ENCODE measurements at regions not wholly inside any gene's neighbourhood (a gene's known extent, or its start where the extent isn't known, plus 50 kb on each side); places are given as distances from the start of the nearest gene placed in this dataset.
"Not testable (repeated sequence)": the region's sequence is repeated elsewhere in the genome, so short reads cannot be mapped to it uniquely, and the experiment has no call there.

- H3K27ac ChIP-seq (ENCODE audit: low read length); H3K9me3 ChIP-seq (ENCODE audit: control insufficient read depth, insufficient read depth, low read depth, low read length); BruUV-seq (replicated peaks); intact Hi-C loops (cut with micrococcal nuclease; ENCODE audit: unreplicated experiment); H3K4me3 ChIP-seq (ENCODE audit: low read depth in 2 of 2, low read length in 2 of 2); CTCF ChIA-PET; DNase-seq (ENCODE audit: low read depth, low spot score); in situ Hi-C loops (cut with HindIII; ENCODE audit: low pct_unique_long_range_greater_than_20kb, low sequenced_read_pairs); POLR2A ChIA-PET; ATAC-seq; H3K36me3 ChIP-seq (ENCODE audit: control insufficient read depth, insufficient read depth, low read length); H3K4me1 ChIP-seq (ENCODE audit: control insufficient read depth, insufficient read depth, low read length): not testable (repeated sequence)
- H3K27me3 ChIP-seq (ENCODE audit: control insufficient read depth, insufficient read depth, low read length): peaks cover 18% of the 10 kb centered on the region
Observed at GRCh38 chr6:109879081-109879480, 99.0 kb upstream of the GPR6 start.

- intact Hi-C loops (cut with micrococcal nuclease; ENCODE audit: unreplicated experiment): no loop called here
- CTCF ChIA-PET: no interaction called here
- no TSS peak for BruUV-seq (replicated peaks)
Observed at GRCh38 chr6:109879521-109879920, 98.6 kb upstream of the GPR6 start.

DNA sequence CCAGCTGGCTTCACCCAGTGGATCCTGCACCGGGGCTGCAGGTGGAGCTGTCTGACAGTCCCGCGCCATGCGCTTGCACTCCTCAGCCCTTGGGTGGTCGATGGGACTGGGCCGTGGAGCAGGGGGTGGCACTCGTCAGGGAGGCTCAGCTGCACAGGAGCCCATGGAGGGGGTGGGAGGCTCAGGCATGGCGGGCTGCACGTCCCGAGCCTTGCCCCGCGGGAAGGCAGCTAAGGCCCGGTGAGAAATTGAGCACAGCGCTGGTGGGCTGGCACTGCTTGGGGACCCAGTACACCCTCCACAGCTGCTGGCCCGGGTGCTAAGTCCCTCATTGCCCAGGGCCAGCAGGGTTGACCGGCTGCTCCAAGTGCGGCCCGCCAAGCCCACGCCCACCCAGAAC lies 97.0 kb upstream of the GPR6 start:
- H3K9me3 ChIP-seq (ENCODE audit: control insufficient read depth, insufficient read depth, low read depth, low read length); H3K4me3 ChIP-seq (ENCODE audit: low read depth in 2 of 2, low read length in 2 of 2); H3K4me1 ChIP-seq (ENCODE audit: control insufficient read depth, insufficient read depth, low read length); DNase-seq (ENCODE audit: low read depth, low spot score); H3K27ac ChIP-seq (ENCODE audit: low read length); BruUV-seq (replicated peaks); intact Hi-C loops (cut with micrococcal nuclease; ENCODE audit: unreplicated experiment); H3K36me3 ChIP-seq (ENCODE audit: control insufficient read depth, insufficient read depth, low read length); in situ Hi-C loops (cut with HindIII; ENCODE audit: low pct_unique_long_range_greater_than_20kb, low sequenced_read_pairs); ATAC-seq: not testable (repeated sequence)
- H3K27me3 ChIP-seq (ENCODE audit: control insufficient read depth, insufficient read depth, low read length): peaks cover 11% of the 10 kb centered on the region
- POLR2A ChIA-PET: interaction anchor here (0.6 kb wide), 1 partner anchor 222 kb away, joined by 3 read pairs; no protein-coding TSS in a partner anchor
- CTCF ChIA-PET: interaction anchor here (0.6 kb wide), 1 partner anchor 40 kb away, joined by 3 read pairs; no protein-coding TSS in a partner anchor

More at GRCh38 chr6:109879521-109879920, 98.6 kb upstream of the GPR6 start:
- Histone ChIP-seq H3K36me3 (ENCODE audit: control insufficient read depth, insufficient read depth, low read length) (no peaks in the 10 kb centered on the region), H3K27me3 (ENCODE audit: control insufficient read depth, insufficient read depth, low read length) (peaks cover 16% of the 10 kb centered on the region), H3K9me3 (ENCODE audit: control insufficient read depth, insufficient read depth, low read depth, low read length) (no peaks in the 10 kb centered on the region), H3K27ac (ENCODE audit: low read length) (no peak overlapping the region), H3K4me1 (ENCODE audit: control insufficient read depth, insufficient read depth, low read length) (no peaks in the 10 kb centered on the region), H3K4me3 (ENCODE audit: low read depth in 2 of 2, low read length in 2 of 2) (no peak overlapping the region)
- DNase-seq (ENCODE audit: low read depth, low spot score) (no peak), ATAC-seq (peak; percentile 42; the same call in 1 of the 2 replicates)
- in situ Hi-C loops (cut with HindIII; ENCODE audit: low pct_unique_long_range_greater_than_20kb, low sequenced_read_pairs): no loop called here
- TF ChIP-seq SIN3A (IDR thresholded peaks at IDR 0.05; ENCODE audit: borderline replicate concordance, insufficient read depth, low read depth, low read length): no peak
- no peak for TF ChIP-seq POLR2AphosphoS5 (IDR thresholded peaks at IDR 0.05; ENCODE audit: low read depth, low read length)
- TF ChIP-seq TCF7L2 (IDR thresholded peaks at IDR 0.05; ENCODE audit: low read depth, low read length): no peak
- TF ChIP-seq REST (IDR thresholded peaks at IDR 0.05; ENCODE audit: insufficient read depth in 1 of 2, low read depth in 2 of 2, low read length in 1 of 2): no peak
- no peak for TF ChIP-seq CTCF (IDR thresholded peaks at IDR 0.05)
- POLR2A ChIA-PET: no interaction called here

GRCh38 chr6:109881953-109882490 lies 96.1 kb upstream of the GPR6 start:
- H3K27ac ChIP-seq (ENCODE audit: low read length); ATAC-seq; H3K9me3 ChIP-seq (ENCODE audit: control insufficient read depth, insufficient read depth, low read depth, low read length); H3K36me3 ChIP-seq (ENCODE audit: control insufficient read depth, insufficient read depth, low read length); intact Hi-C loops (cut with micrococcal nuclease; ENCODE audit: unreplicated experiment); BruUV-seq (replicated peaks); POLR2A ChIA-PET; in situ Hi-C loops (cut with HindIII; ENCODE audit: low pct_unique_long_range_greater_than_20kb, low sequenced_read_pairs); H3K4me1 ChIP-seq (ENCODE audit: control insufficient read depth, insufficient read depth, low read length); DNase-seq (ENCODE audit: low read depth, low spot score); CTCF ChIA-PET; H3K4me3 ChIP-seq (ENCODE audit: low read depth in 2 of 2, low read length in 2 of 2): not testable (repeated sequence)
- peaks cover 18% of the 10 kb centered on the region for H3K27me3 ChIP-seq (ENCODE audit: control insufficient read depth, insufficient read depth, low read length)
